ENCODE measurements at regions not wholly inside any gene's neighbourhood (a gene's known extent, or its start where the extent isn't known, plus 50 kb on each side); places are given as distances from the start of the nearest gene placed in this dataset.

GRCh38 chrX:150163956-150164726, 199.0 kb upstream of the MAMLD1 start:
- WGBS (ENCODE audit: insufficient coverage): 92% methylated on average over 4 of the region's 4 CpGs
- DNase-seq: no peak

DNA sequence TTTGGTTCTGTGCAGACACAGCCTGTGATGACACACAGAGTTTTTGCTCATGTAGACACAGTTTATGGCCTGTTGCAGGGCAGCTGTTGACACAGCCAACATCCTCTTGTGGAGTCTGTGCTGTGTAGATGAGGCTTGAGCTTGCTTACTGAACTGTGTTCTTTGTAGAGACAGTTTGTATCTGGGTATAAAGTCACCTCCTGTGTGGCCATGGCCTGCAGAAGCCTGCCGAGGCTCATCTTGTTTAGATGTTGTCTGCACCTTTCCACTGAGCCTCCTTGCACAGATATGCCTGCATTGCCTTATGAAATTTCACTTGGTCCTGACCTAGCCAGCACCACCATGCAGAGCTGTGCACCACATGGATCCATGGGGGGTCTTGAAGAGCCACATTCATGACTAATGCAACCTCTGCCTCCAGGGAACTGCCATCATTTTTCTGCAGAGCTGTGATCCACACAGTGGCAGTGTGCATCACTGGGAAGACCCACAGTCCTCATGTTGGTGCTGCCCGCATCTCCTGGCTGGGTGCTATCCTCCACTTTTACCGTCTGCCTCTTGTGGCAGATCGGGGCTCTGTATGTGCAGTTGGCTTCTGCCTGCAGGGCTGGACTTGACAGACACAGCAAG, 198.0 kb upstream of the MAMLD1 start:
- no peaks in the 10 kb centered on the region for H3K9me3 Mint-ChIP-seq
- Histone ChIP-seq H3K4me1 (ENCODE audit: control insufficient read depth, insufficient read depth, low read length) (no peaks in the 10 kb centered on the region), H3K27me3 (ENCODE audit: control insufficient read depth, insufficient read depth, low read length) (no peaks in the 10 kb centered on the region), H3K9me3 (ENCODE audit: control insufficient read depth, insufficient read depth, low read length) (no peaks in the 10 kb centered on the region), H3K36me3 (ENCODE audit: control insufficient read depth, insufficient read depth, low read length) (no peaks in the 10 kb centered on the region), H3K27ac (ENCODE audit: low read length) (no peak overlapping the region), H3K4me3 (ENCODE audit: low read length) (no peak overlapping the region)
- H3K27me3 Mint-ChIP-seq (ENCODE audit: low read depth in 2 of 2): peaks cover 4 to 5% of the 10 kb centered on the region in 2 donors
- no peak for ATAC-seq
- 87% methylated on average over 4 of the region's 4 CpGs for WGBS (ENCODE audit: insufficient coverage)
- no peak for TF ChIP-seq CTCF (IDR thresholded peaks at IDR 0.05)
- no peaks in the 10 kb centered on the region for H3K4me1 Mint-ChIP-seq
- DNase-seq: no peak
- H3K4me3 Mint-ChIP-seq: no peak overlapping the region
- intact Hi-C loops (cut with micrococcal nuclease): no loop called here
- H3K27ac Mint-ChIP-seq: no peak overlapping the region
- H3K36me3 Mint-ChIP-seq: no peaks in the 10 kb centered on the region

More at GRCh38 chrX:150163956-150164726, 199.0 kb upstream of the MAMLD1 start:
- Mint-ChIP-seq H3K9me3 (no peaks in the 10 kb centered on the region), H3K36me3 (no peaks in the 10 kb centered on the region), H3K27ac (no peak overlapping the region), H3K4me3 (no peak overlapping the region), H3K4me1 (no peaks in the 10 kb centered on the region), H3K27me3 (ENCODE audit: low read depth in 2 of 2) (peaks cover 4 to 5% of the 10 kb centered on the region in 2 donors)
- ATAC-seq: no peak
- Histone ChIP-seq H3K27me3 (ENCODE audit: control insufficient read depth, insufficient read depth, low read length) (no peaks in the 10 kb centered on the region), H3K27ac (ENCODE audit: low read length) (no peak overlapping the region), H3K4me1 (ENCODE audit: control insufficient read depth, insufficient read depth, low read length) (no peaks in the 10 kb centered on the region), H3K36me3 (ENCODE audit: control insufficient read depth, insufficient read depth, low read length) (no peaks in the 10 kb centered on the region), H3K9me3 (ENCODE audit: control insufficient read depth, insufficient read depth, low read length) (no peaks in the 10 kb centered on the region), H3K4me3 (ENCODE audit: low read length) (no peak overlapping the region)
- TF ChIP-seq CTCF (IDR thresholded peaks at IDR 0.05): no peak
- intact Hi-C loops (cut with micrococcal nuclease): no loop called here

DNA sequence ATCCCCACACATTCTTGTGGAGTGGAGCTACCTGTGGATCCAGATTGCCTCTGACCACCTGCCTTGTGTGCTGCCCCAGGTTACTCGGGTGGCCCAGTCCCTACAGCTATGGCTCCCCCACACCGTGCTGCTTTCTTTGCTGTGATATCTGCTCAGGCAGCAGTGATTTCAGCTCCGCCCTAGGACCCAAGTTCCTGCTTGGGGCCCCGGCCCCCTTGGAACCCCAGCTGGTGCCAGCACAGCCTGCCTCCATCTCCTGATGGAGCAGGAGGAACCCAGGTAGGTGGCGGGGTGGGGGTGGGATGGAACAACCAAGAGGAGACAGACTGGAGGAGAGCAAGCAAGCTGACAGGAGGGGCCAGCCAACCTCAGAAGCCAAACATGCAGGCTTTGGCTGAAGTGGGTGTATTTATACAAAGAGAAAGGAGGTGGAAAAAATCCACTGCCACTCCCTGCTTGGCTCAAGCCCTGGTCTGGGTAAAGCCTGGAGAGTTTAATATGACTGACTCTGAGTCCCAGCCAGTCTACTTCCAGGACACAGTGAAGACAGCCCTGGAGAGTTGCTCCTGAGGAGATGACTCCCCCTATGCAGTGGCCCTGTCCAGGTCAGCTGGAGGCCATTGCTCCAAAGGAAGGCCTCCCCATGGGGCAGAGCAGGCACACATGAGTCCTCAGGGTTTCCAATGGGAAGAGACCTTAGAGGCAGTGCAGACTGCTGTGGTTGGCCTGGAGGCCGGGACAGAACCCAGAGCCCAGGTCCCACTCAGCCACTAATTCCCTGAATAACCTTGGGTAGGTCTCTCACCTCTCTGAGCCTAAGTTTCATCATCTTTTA, 197.1 kb upstream of the MAMLD1 start:
- no peaks in the 10 kb centered on the region for H3K4me1 Mint-ChIP-seq
- 84% methylated on average over 6 of the region's 6 CpGs for WGBS (ENCODE audit: insufficient coverage)
- ATAC-seq (no peak), DNase-seq (no peak)
- intact Hi-C loops (cut with micrococcal nuclease): no loop called here
- H3K27me3 Mint-ChIP-seq (ENCODE audit: low read depth in 2 of 2): peaks cover 4 to 5% of the 10 kb centered on the region in 2 donors
- no peak for TF ChIP-seq CTCF (IDR thresholded peaks at IDR 0.05)
- no peaks in the 10 kb centered on the region for H3K27me3 ChIP-seq (ENCODE audit: control insufficient read depth, insufficient read depth, low read length)
- no peaks in the 10 kb centered on the region for H3K36me3 Mint-ChIP-seq
- no peaks in the 10 kb centered on the region for H3K9me3 Mint-ChIP-seq
- H3K27ac Mint-ChIP-seq: no peak overlapping the region
- H3K4me3 Mint-ChIP-seq: no peak overlapping the region
- no peak overlapping the region for H3K4me3 ChIP-seq (ENCODE audit: low read length)
- no peaks in the 10 kb centered on the region for H3K4me1 ChIP-seq (ENCODE audit: control insufficient read depth, insufficient read depth, low read length)
- H3K36me3 ChIP-seq (ENCODE audit: control insufficient read depth, insufficient read depth, low read length): no peaks in the 10 kb centered on the region
- no peaks in the 10 kb centered on the region for H3K9me3 ChIP-seq (ENCODE audit: control insufficient read depth, insufficient read depth, low read length)
- H3K27ac ChIP-seq (ENCODE audit: low read length): no peak overlapping the region

Data from natural killer cell (primary cell).